Mesodermal cell (in vitro differentiated cells): ENCODE measurements at regions not wholly inside any gene's neighbourhood (a gene's known extent, or its start where the extent isn't known, plus 50 kb on each side); places are given as distances from the start of the nearest gene placed in this dataset.

Experiments
- H3K27ac ChIP-seq: 2 replicates; pipeline ENCODE4 v1.7.0; 2013; ENCODE audit warnings: mild to moderate bottlenecking, low read depth, low read length, moderate library complexity; ENCODE audit not compliant: severe bottlenecking
- H3K36me3 ChIP-seq: 2 replicates; pipeline ENCODE4 v1.7.1; 2013; ENCODE audit warnings: mild to moderate bottlenecking, low read length, moderate library complexity; ENCODE audit not compliant: control insufficient read depth, insufficient read depth
- H3K4me1 ChIP-seq: one replicate; pipeline ENCODE4 v1.7.1; 2013; ENCODE audit warnings: mild to moderate bottlenecking, low read length; ENCODE audit not compliant: insufficient read depth, control insufficient read depth, poor library complexity, severe bottlenecking
- H3K4me3 ChIP-seq: 2 replicates; pipeline ENCODE4 v1.7.0; 2013; ENCODE audit warnings: low read length, control low read depth, mild to moderate bottlenecking; ENCODE audit not compliant: insufficient read depth, poor library complexity, severe bottlenecking; ENCODE audit errors: extremely low read depth
- H3K9me3 ChIP-seq: 2 replicates; pipeline ENCODE4 v1.7.1; 2013; ENCODE audit warnings: mild to moderate bottlenecking, low read length, moderate library complexity; ENCODE audit not compliant: control insufficient read depth
- WGBS, 2 experiments: methylation state at CpG; one replicate each; pipeline ENCODE4 v1.1.5; 2013; ENCODE audit warnings: missing lambda C conversion rate in 2 of 2; ENCODE audit not compliant: insufficient coverage in 2 of 2; 5-methylcytosine and 5-hydroxymethylcytosine counted together

GRCh38 chr12:107355612-107356011, 262.3 kb upstream of the CRY1 start:
- Histone ChIP-seq H3K4me1 (peaks cover 14% of the 10 kb centered on the region), H3K4me3 (no peak overlapping the region), H3K36me3 (no peaks in the 10 kb centered on the region), H3K9me3 (no peaks in the 10 kb centered on the region), H3K27ac (no peak overlapping the region)
- 40 to 86% methylated on average over 1 of the region's 1 CpG for WGBS, 2 experiments

- 86 to 93% methylated on average over 3 to 7 of the region's 7 CpGs for WGBS, 2 experiments
- Histone ChIP-seq H3K27ac (no peak overlapping the region), H3K4me3 (no peak overlapping the region), H3K9me3 (no peaks in the 10 kb centered on the region), H3K4me1 (peaks cover 14% of the 10 kb centered on the region), H3K36me3 (no peaks in the 10 kb centered on the region)
Observed at GRCh38 chr12:107356266-107356936, 263.1 kb upstream of the CRY1 start.

- H3K36me3 ChIP-seq = no peaks in the 10 kb centered on the region
- H3K27ac ChIP-seq = no peak overlapping the region
- no peaks in the 10 kb centered on the region for H3K9me3 ChIP-seq
- 83 to 88% methylated on average over 1 to 2 of the region's 2 CpGs for whole genome bisulfite sequencing, 2 experiments
- peaks cover 14% of the 10 kb centered on the region for H3K4me1 ChIP-seq
- H3K4me3 ChIP-seq = no peak overlapping the region
Observed at GRCh38 chr12:107356937-107357295, 263.6 kb upstream of the CRY1 start.

GRCh38 chr12:107359382-107359781, 266.0 kb upstream of the CRY1 start:
- Histone ChIP-seq H3K36me3 (no peaks in the 10 kb centered on the region), H3K9me3 (no peaks in the 10 kb centered on the region), H3K4me1 (peaks cover 7% of the 10 kb centered on the region), H3K27ac (no peak overlapping the region), H3K4me3 (no peak overlapping the region)
- WGBS, 2 experiments = 69 to 87% methylated on average over 4 of the region's 4 CpGs

- Histone ChIP-seq H3K27ac (no peak overlapping the region), H3K36me3 (no peaks in the 10 kb centered on the region), H3K4me1 (peaks cover 7% of the 10 kb centered on the region), H3K4me3 (no peak overlapping the region), H3K9me3 (no peaks in the 10 kb centered on the region)
Observed at GRCh38 chr12:107360033-107360432, 266.7 kb upstream of the CRY1 start.

GRCh38 chr12:107360482-107360881, 267.1 kb upstream of the CRY1 start:
- no peaks in the 10 kb centered on the region for H3K9me3 ChIP-seq
- no peak overlapping the region for H3K27ac ChIP-seq
- WGBS, 2 experiments = 81 to 86% methylated on average over 2 of the region's 2 CpGs
- H3K4me1 ChIP-seq = peaks cover 7% of the 10 kb centered on the region
- H3K36me3 ChIP-seq = no peaks in the 10 kb centered on the region
- H3K4me3 ChIP-seq = no peak overlapping the region

GRCh38 chr12:107361970-107362369, 268.6 kb upstream of the CRY1 start:
- no peaks in the 10 kb centered on the region for H3K9me3 ChIP-seq
- H3K4me1 ChIP-seq = no peaks in the 10 kb centered on the region
- no peaks in the 10 kb centered on the region for H3K36me3 ChIP-seq
- WGBS, 2 experiments = 93 to 100% methylated on average over 1 to 2 of the region's 2 CpGs
- no peak overlapping the region for H3K27ac ChIP-seq
- no peak overlapping the region for H3K4me3 ChIP-seq

- no peaks in the 10 kb centered on the region for H3K36me3 ChIP-seq
- no peak overlapping the region for H3K27ac ChIP-seq
- no peaks in the 10 kb centered on the region for H3K9me3 ChIP-seq
- no peaks in the 10 kb centered on the region for H3K4me1 ChIP-seq
- H3K4me3 ChIP-seq = no peak overlapping the region
- WGBS, 2 experiments = 84 to 90% methylated on average over 3 to 4 of the region's 5 CpGs
Observed at GRCh38 chr12:107362960-107363359, 269.6 kb upstream of the CRY1 start.

- no peak overlapping the region for H3K4me3 ChIP-seq
- H3K36me3 ChIP-seq = no peaks in the 10 kb centered on the region
- H3K4me1 ChIP-seq = no peaks in the 10 kb centered on the region
- H3K27ac ChIP-seq = no peak overlapping the region
- H3K9me3 ChIP-seq = no peaks in the 10 kb centered on the region
- 80 to 95% methylated on average over 2 to 3 of the region's 3 CpGs for WGBS, 2 experiments
Observed at GRCh38 chr12:107364875-107365518, 271.6 kb upstream of the CRY1 start.

- WGBS, 2 experiments = 70 to 89% methylated on average over 3 of the region's 3 CpGs
- no peaks in the 10 kb centered on the region for H3K9me3 ChIP-seq
- no peaks in the 10 kb centered on the region for H3K36me3 ChIP-seq
- no peak overlapping the region for H3K4me3 ChIP-seq
- H3K27ac ChIP-seq = no peak overlapping the region
- no peaks in the 10 kb centered on the region for H3K4me1 ChIP-seq
Observed at GRCh38 chr12:107365703-107366102, 272.4 kb upstream of the CRY1 start.

GRCh38 chr12:107366322-107366721, 273.0 kb upstream of the CRY1 start:
- Histone ChIP-seq H3K27ac (no peak overlapping the region), H3K4me3 (no peak overlapping the region), H3K36me3 (no peaks in the 10 kb centered on the region), H3K9me3 (no peaks in the 10 kb centered on the region), H3K4me1 (no peaks in the 10 kb centered on the region)
- no CpG with 5 or more reads among the region's 2 CpGs for WGBS, 2 experiments
